ENCODE measurements at regions not wholly inside any gene's neighbourhood (a gene's known extent, or its start where the extent isn't known, plus 50 kb on each side); places are given as distances from the start of the nearest gene placed in this dataset.

DNA sequence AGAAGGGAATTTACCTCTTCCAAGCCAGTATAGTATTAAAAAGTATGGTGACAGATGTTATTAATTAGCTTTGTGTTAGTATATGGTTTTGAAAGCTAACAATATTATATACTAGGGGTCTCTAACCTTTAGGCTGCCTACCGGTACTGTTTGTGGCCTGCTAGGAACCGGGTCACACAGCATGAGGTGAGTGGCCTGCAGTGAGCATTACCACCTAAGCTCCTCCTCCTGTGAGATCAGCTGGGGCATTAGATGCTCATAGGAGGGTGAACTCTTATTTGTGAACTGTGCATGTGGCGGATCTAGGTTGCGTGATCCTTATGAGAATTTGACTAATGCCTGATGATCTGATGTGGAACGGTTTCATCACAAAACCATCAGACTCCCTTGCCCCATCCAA is 583.4 kb upstream of the CDH2 start:
- TF ChIP-seq, protein P1, sequence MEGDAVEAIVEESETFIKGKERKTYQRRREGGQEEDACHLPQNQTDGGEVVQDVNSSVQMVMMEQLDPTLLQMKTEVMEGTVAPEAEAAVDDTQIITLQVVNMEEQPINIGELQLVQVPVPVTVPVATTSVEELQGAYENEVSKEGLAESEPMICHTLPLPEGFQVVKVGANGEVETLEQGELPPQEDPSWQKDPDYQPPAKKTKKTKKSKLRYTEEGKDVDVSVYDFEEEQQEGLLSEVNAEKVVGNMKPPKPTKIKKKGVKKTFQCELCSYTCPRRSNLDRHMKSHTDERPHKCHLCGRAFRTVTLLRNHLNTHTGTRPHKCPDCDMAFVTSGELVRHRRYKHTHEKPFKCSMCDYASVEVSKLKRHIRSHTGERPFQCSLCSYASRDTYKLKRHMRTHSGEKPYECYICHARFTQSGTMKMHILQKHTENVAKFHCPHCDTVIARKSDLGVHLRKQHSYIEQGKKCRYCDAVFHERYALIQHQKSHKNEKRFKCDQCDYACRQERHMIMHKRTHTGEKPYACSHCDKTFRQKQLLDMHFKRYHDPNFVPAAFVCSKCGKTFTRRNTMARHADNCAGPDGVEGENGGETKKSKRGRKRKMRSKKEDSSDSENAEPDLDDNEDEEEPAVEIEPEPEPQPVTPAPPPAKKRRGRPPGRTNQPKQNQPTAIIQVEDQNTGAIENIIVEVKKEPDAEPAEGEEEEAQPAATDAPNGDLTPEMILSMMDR (IDR thresholded peaks at IDR 0.05), result no peak
- TF ChIP-seq SIN3A (IDR thresholded peaks at IDR 0.05; ENCODE audit: borderline replicate concordance, insufficient read depth, low read depth, low read length), result no peak

All from Panc1 (cell line).